Astrocyte (in vitro differentiated cells and primary cell): ENCODE measurements at regions not wholly inside any gene's neighbourhood (a gene's known extent, or its start where the extent isn't known, plus 50 kb on each side); places are given as distances from the start of the nearest gene placed in this dataset.

ENCODE experiments used
- EZH2 ChIP-seq: IDR thresholded peaks from 2 replicates; pipeline ENCODE4 v1.6.1; 2012; ENCODE audit warnings: mild to moderate bottlenecking, low read length, inconsistent platforms; ENCODE audit not compliant: insufficient read depth
- TF ChIP-seq, protein P1 (sequence below): IDR thresholded peaks from 2 replicates; pipeline ENCODE4 v1.5.1; 2011; ENCODE audit warnings: low read depth, mild to moderate bottlenecking, inconsistent platforms, low read length, moderate library complexity; ENCODE audit not compliant: insufficient read depth

GRCh38 chr12:114167431-114167830, 201.3 kb upstream of the RBM19 start:
- TF ChIP-seq, protein P1, sequence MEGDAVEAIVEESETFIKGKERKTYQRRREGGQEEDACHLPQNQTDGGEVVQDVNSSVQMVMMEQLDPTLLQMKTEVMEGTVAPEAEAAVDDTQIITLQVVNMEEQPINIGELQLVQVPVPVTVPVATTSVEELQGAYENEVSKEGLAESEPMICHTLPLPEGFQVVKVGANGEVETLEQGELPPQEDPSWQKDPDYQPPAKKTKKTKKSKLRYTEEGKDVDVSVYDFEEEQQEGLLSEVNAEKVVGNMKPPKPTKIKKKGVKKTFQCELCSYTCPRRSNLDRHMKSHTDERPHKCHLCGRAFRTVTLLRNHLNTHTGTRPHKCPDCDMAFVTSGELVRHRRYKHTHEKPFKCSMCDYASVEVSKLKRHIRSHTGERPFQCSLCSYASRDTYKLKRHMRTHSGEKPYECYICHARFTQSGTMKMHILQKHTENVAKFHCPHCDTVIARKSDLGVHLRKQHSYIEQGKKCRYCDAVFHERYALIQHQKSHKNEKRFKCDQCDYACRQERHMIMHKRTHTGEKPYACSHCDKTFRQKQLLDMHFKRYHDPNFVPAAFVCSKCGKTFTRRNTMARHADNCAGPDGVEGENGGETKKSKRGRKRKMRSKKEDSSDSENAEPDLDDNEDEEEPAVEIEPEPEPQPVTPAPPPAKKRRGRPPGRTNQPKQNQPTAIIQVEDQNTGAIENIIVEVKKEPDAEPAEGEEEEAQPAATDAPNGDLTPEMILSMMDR: no peak
- TF ChIP-seq EZH2: no peak
